K562 (cell line): ENCODE measurements at regions not wholly inside any gene's neighbourhood (a gene's known extent, or its start where the extent isn't known, plus 50 kb on each side); places are given as distances from the start of the nearest gene placed in this dataset.

Experiments
- KDM1A ChIP-seq, 2 experiments: fragments of 450-650 bp; IDR thresholded peaks; 2 replicates each; pipeline ENCODE4 v1.6.1; 2016; ENCODE audit warnings: mild to moderate bottlenecking in 2 of 2
- NR2F6 ChIP-seq: fragments of 450-650 bp; formaldehyde crosslinking; IDR thresholded peaks from 2 replicates; pipeline ENCODE4 v1.4.0; 2020; ENCODE audit warnings: mild to moderate bottlenecking
- RFX5 ChIP-seq: IDR thresholded peaks from 2 replicates; pipeline ENCODE4 v1.6.1; 2011; ENCODE audit warnings: low read depth, mild to moderate bottlenecking, improper control_type of control experiment, low read length
- SMARCE1 ChIP-seq: fragments of 450-650 bp; IDR thresholded peaks from 2 replicates; pipeline ENCODE4 v1.7.1; 2016; ENCODE audit warnings: mild to moderate bottlenecking
- WHSC1 ChIP-seq: IDR thresholded peaks from one replicate; pipeline ENCODE4 v1.6.1; 2012; ENCODE audit warnings: low read length, control low read depth, inconsistent platforms
- TF ChIP-seq, protein P1 (sequence below), 2 experiments: fragments of 450-650 bp in 1 of 2; sonication (generic) in 1 of 2; formaldehyde crosslinking in 1 of 2; IDR thresholded peaks; 2 replicates each; pipeline versions ENCODE4 v1.7.1 to v1.9.0; 2016 to 2022; ENCODE audit warnings: inconsistent platforms in 1 of 2, mild to moderate bottlenecking in 1 of 2, missing genetic modification reagents in 1 of 2
- TF ChIP-seq, protein P2 (sequence below), 2 experiments: fragments of 450-650 bp; IDR thresholded peaks; 2 replicates each; pipeline ENCODE4 v1.6.1; 2016; ENCODE audit warnings: mild to moderate bottlenecking in 2 of 2, borderline replicate concordance in 1 of 2, low read depth in 1 of 2, moderate library complexity in 1 of 2
- TF ChIP-seq, protein P3 (sequence below): fragments of 450-650 bp; formaldehyde crosslinking; IDR thresholded peaks from 2 replicates; pipeline ENCODE4 v1.4.0; 2020; ENCODE audit warnings: mild to moderate bottlenecking

DNA sequence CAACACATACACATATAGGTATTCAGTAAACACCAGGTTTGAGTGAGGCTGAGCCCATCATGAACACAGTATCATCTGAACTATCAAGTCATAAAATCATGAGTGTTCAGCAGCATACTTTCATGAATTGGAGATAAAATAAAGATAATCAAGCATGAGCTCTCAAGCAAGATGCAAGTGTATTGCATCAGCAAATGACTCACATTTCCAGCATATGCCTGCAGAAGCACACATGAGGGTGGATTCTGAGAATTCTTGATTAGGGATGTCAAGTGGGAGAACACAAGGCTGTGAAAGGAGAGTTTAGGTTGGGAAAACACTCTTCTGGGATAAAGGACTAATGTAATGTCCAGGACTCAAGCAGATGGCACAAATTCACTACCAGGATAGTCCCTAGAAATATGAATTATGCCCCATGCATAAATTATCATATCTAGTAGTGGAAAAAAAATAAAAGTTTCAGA, 299.2 kb downstream of the SRGAP2C start (continued):
- TF ChIP-seq, protein P1, sequence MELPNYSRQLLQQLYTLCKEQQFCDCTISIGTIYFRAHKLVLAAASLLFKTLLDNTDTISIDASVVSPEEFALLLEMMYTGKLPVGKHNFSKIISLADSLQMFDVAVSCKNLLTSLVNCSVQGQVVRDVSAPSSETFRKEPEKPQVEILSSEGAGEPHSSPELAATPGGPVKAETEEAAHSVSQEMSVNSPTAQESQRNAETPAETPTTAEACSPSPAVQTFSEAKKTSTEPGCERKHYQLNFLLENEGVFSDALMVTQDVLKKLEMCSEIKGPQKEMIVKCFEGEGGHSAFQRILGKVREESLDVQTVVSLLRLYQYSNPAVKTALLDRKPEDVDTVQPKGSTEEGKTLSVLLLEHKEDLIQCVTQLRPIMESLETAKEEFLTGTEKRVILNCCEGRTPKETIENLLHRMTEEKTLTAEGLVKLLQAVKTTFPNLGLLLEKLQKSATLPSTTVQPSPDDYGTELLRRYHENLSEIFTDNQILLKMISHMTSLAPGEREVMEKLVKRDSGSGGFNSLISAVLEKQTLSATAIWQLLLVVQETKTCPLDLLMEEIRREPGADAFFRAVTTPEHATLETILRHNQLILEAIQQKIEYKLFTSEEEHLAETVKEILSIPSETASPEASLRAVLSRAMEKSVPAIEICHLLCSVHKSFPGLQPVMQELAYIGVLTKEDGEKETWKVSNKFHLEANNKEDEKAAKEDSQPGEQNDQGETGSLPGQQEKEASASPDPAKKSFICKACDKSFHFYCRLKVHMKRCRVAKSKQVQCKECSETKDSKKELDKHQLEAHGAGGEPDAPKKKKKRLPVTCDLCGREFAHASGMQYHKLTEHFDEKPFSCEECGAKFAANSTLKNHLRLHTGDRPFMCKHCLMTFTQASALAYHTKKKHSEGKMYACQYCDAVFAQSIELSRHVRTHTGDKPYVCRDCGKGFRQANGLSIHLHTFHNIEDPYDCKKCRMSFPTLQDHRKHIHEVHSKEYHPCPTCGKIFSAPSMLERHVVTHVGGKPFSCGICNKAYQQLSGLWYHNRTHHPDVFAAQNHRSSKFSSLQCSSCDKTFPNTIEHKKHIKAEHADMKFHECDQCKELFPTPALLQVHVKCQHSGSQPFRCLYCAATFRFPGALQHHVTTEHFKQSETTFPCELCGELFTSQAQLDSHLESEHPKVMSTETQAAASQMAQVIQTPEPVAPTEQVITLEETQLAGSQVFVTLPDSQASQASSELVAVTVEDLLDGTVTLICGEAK (IDR thresholded peaks at IDR 0.05), result no peak
- TF ChIP-seq, protein P1 (CRISPR knock-in tag; IDR thresholded peaks at IDR 0.05), result no peak
- TF ChIP-seq NR2F6 (CRISPR knock-in tag) (no peak), SMARCE1 (peak; percentile 50; the same call in 1 of the 2 replicates), RFX5 (no peak), WHSC1 (no peak), KDM1A (IDR thresholded peaks at IDR 0.05) (no peak)
- TF ChIP-seq, protein P2, sequence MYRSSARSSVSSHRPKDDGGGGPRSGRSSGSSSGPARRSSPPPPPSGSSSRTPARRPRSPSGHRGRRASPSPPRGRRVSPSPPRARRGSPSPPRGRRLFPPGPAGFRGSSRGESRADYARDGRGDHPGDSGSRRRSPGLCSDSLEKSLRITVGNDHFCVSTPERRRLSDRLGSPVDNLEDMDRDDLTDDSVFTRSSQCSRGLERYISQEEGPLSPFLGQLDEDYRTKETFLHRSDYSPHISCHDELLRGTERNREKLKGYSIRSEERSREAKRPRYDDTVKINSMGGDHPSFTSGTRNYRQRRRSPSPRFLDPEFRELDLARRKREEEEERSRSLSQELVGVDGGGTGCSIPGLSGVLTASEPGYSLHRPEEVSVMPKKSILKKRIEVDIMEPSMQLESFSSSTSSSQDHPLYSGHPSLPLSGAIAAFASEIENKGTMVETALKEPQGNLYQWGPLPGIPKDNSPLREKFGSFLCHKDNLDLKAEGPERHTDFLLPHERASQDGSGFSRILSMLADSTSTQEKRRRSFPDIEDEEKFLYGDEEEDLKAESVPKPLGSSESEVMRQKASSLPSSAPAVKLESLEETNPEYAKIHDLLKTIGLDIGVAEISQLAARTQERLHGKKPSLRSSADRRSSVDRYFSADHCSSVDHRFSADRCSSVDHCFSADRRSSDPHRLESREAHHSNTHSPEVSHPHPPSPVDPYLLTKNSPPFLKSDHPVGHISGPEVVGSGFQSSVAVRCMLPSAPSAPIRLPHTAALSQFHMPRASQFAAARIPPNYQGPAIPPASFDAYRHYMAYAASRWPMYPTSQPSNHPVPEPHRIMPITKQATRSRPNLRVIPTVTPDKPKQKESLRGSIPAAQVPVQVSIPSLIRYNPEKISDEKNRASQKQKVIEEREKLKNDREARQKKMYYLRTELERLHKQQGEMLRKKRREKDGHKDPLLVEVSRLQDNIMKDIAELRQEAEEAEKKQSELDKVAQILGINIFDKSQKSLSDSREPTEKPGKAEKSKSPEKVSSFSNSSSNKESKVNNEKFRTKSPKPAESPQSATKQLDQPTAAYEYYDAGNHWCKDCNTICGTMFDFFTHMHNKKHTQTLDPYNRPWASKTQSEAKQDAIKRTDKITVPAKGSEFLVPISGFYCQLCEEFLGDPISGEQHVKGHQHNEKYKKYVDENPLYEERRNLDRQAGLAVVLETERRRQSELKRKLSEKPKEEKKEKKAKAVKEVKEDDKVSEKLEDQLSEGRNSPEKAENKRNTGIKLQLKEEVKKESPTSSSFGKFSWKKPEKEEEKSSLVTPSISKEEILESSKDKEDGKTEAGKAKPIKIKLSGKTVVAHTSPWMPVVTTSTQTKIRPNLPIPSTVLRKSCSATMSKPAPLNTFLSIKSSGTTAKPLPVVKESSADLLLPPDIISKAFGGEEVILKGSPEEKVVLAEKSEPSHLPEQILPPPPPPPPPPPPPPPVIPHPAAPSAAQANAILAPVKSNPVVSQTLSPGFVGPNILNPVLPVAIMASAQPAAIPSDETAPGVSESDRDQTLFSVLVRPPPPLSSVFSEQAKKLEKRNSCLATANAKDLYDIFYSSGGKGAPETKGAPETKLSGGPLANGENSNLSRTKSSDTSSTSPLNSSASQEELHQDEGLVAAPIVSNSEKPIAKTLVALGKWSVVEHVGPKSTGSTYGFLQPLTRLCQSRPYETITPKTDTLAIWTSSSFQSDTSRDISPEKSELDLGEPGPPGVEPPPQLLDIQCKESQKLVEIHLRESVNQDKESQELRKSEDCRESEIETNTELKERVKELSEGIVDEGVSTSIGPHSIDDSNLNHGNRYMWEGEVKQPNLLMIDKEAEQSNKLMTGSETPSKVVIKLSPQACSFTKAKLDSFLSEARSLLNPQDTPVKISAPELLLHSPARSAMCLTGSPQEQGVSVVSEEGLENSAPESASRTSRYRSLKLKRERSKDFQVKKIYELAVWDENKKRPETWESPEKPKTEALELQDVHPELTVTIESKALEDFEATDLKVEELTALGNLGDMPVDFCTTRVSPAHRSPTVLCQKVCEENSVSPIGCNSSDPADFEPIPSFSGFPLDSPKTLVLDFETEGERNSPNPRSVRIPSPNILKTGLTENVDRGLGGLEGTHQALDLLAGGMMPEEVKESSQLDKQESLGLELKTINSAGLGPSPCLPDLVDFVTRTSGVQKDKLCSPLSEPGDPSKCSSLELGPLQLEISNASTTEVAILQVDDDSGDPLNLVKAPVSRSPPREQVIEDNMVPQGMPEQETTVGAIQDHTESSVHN (IDR thresholded peaks at IDR 0.05; ENCODE audit: borderline replicate concordance in 1 of 2, low read depth in 1 of 2), result peak in 1 of 2 experiments; percentile 57; a peak in 2 of 4 replicates
- TF ChIP-seq, protein P3, sequence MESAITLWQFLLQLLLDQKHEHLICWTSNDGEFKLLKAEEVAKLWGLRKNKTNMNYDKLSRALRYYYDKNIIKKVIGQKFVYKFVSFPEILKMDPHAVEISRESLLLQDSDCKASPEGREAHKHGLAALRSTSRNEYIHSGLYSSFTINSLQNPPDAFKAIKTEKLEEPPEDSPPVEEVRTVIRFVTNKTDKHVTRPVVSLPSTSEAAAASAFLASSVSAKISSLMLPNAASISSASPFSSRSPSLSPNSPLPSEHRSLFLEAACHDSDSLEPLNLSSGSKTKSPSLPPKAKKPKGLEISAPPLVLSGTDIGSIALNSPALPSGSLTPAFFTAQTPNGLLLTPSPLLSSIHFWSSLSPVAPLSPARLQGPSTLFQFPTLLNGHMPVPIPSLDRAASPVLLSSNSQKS (CRISPR knock-in tag), result no peak
